Activated T-cell treated with anti-CD3 and anti-CD28 coated beads for 48 hours (primary cell): ENCODE measurements at regions not wholly inside any gene's neighbourhood (a gene's known extent, or its start where the extent isn't known, plus 50 kb on each side); places are given as distances from the start of the nearest gene placed in this dataset.
"Not testable (repeated sequence)": the region's sequence is repeated elsewhere in the genome, so short reads cannot be mapped to it uniquely, and the experiment has no call there.

ENCODE experiments used
- DNase-seq: peaks from one replicate; pipeline ENCODE4 v3.0.0-alpha.2; 2020; ENCODE audit warnings: low read depth

DNA sequence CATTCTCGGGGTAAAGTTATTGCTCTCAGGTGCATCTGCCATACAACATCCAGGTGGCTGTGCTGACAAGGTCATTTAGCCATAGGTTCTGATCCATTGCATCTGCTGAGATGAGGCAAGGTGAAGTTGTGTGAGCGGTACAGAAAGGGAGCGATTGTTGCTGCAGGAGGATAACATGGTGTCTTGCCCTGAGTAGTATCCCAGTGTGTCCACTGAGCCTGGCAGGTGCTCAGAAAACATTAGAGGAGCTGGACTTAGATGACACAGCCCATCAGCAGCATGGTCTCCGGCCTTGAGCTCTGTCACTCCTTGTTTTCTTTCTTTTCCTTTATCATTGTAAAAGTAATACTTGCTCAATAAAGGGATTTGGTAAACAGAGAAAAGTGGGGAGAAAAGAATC is 161.1 kb upstream of the ATP10A start:
- DNase-seq: no peak

DNA sequence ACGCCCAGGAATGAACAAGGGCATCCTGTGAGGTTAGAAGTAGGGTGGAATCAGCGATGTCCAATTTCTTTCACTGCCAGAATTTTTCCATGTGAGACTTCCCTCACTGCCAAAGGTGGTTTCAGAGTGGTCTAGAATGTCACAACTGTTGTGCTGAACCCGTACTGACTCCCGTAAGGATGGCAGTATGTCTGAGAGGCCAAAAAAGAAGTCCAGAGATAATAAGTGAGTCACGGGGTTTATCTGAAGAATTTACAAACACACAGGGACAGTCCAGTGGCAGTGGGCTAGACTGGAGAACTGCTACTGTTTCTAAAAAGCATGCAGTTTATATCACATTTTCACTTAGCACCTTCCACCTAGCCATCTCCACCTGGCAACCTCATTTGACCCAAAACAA is 160.6 kb upstream of the ATP10A start:
- DNase-seq: no peak

GRCh38 chr15:26023231-26023630 is 160.1 kb upstream of the ATP10A start:
- DNase-seq: no peak

DNA sequence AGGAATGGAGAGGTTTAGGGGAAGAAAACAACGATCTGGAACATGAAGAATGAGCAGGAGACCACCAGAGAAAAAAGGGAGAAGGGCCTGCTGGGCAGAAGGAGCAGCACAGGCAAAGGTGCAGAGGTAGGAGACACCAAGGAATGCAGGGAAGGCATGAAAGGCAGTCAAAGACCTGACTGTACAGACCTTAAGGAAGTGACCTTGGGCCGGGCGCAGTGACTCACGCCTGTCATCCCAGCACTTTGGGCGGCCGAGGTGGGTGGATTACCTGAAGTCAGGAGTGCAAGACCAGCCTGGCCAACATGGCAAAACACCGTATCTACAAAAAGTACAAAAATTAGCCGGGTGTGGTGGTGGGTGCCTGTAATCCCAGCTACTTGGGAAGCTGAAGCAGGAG is 157.7 kb upstream of the ATP10A start:
- DNase-seq: no peak

DNA sequence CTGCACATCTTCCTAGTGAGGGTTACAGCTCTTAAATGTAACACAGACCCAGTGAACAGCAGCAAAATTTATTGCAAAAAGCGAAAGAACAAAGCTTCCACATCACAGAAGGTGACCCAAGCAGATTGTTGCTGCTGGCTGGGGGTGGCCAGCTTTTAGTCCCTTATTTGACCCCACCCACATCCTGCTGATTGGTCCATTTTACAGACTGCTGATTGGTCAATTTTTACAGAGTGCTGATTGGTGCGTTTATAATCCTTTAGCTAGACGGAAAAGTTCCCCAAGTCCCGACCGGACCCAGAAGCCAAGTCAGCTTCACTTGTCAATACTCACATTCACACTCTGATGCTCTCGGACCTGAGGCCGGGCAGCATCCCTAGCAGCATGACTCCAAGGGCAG is 154.5 kb upstream of the ATP10A start:
- no peak for DNase-seq

DNA sequence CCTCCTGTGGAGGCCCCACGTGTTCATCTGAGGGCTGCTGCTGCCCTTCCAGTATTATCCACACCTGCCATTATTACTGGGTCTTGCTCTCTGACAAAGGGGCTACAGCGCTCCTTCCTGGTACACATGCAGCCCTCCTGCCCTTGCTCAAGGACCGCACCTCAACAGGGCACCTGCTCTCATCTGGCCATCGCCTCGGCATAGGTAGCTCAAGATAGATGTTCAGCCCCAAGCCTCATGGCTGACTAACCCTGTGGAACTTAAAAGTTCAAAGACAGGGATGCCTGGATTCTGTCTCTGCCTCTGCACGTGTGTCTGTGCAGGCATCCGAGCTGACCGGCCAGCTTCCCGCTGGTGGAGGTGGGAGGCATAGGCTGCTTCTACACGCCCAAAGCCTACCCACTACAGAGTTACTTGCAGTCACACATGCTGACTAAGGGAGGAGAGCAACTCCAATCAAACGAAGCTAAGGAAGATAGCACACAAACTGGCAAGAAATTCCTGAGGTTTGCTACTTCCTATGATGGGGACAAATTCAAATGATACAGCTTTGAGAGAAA is 152.5 kb upstream of the ATP10A start:
- DNase-seq: no peak

DNA sequence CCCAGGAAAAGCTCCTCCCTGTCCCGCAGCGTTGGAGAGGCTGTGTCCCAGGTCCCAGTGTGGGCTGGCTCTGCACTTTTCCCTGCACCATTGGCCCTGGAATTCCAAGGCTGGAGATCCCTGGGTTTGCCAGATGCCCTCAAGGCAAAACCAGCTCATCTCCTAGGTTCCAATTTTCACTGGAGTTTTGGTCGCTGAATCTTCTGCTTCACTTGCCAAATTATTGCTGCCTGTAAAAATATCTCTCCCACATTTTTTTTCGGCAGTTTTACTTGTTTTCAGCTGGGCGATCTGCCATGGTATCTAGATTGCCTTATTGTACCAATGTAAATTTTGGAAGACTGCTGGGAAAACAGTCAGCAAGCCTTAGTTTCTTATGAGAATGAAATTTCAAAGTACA is 150.9 kb upstream of the ATP10A start:
- no peak for DNase-seq

DNA sequence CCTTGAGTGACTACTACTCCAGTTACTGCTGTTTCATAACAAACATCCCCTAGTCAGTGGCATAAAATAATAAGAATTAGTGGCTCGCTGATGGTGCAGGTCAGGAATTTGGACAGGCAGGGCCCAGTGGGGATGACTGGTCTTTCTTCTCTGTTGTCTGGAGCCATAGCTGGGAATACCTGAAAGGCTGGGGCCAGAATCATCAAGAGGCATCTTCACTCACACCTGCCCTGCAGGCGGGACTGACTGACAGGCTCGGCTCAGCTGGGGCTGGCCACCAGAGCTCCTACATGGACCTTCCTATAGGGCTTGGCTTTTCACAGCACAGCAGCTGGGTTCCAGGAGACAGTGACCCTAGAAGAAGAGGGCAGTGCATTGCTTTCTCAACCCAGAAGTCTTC is 148.8 kb upstream of the ATP10A start:
- DNase-seq: no peak

GRCh38 chr15:26007151-26007550 is 144.0 kb upstream of the ATP10A start:
- DNase-seq: no peak

DNA sequence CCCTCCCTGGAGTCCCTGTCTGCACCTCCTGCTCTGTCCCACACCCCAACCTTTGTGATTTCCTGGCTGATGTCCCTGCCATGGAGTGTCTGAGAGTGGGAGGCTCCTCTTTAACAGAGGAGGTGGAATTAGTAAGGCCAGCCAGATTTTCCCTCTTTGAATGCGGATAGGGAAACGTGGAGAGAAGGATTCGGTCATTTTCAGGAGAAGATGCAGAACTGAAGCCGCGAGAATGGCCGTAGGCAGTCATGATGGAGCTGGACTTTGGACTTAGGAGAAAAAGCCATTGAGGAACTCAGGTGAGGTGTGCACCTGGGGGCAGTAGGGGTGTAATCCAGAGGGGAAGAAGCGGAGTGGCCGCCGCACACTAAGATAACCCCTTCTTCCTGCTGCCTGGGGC is 138.1 kb upstream of the ATP10A start:
- no peak for DNase-seq

- DNase-seq: no peak
Measured at GRCh38 chr15:25993506-25993905, 130.4 kb upstream of the ATP10A start.

DNA sequence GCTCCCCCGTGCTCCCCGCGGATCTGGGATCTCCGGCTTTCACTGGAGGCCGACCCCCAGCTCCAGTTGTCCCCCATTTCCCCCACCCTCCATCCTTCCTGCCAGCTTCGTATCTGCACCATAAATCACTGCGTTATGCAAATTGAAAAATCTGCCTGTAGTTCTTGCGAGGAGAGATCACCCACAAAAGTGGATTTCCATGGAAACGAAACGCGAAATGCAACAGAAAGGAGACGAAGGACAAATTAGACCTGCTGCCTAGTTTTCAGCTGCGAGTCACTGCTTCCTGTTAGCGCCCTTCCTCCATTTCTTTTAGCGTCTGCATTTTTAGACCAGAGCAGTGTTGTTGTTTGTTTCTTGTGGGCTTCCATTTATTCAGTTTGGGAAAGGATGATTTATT is 127.1 kb upstream of the ATP10A start:
- no peak for DNase-seq

- peak; percentile 1 for DNase-seq
Measured at GRCh38 chr15:25989327-25989726, 126.2 kb upstream of the ATP10A start.

GRCh38 chr15:25988716-25989115 is 125.6 kb upstream of the ATP10A start:
- DNase-seq: not testable (repeated sequence)

DNA sequence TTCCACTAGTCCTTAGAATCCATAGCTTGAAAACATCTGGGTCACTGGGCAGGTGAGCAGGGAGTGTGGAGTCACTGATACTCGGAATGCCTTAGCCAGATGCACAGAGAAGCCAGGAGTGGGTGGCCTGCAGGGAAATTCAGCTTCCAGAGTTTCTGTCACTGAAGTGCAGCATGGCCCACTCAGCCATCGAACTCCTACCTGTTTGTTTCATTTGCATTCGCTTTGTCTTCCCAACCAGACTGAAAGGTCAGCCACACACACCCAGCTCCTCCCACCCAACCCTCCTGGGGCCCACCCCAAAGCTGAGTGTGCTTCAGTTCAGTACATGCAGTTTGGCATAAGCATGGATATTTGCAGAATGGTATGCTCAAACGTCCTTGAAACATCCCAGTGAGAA is 124.5 kb upstream of the ATP10A start:
- no peak for DNase-seq

GRCh38 chr15:25985165-25985564 is 122.0 kb upstream of the ATP10A start:
- DNase-seq: no peak

DNA sequence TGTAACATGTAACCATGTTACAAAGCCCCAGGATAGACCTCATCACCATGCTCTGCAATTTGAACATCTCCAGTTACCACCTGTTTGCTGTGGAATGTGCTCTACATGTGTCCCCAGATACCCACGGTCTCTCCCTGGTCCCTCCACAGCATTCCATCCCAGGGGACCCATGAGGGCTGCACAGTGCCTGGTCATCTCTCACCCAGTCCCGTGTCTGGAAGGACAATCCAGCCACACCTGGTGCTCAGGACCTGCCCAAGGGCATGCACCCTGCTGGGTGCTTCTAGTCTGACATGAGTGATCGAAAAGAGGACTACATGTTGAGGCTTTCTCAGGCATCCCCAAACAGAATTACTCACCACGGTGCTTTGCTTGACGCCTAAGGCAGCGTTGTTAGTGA is 119.6 kb upstream of the ATP10A start:
- no peak for DNase-seq

- no peak for DNase-seq
Measured at GRCh38 chr15:25981114-25981513, 118.0 kb upstream of the ATP10A start.

- no peak for DNase-seq
Measured at GRCh38 chr15:25972141-25972675, 109.1 kb upstream of the ATP10A start.

- DNase-seq: no peak
Measured at GRCh38 chr15:25971053-25971452, 107.9 kb upstream of the ATP10A start.

- DNase-seq: no peak
Measured at GRCh38 chr15:25969886-25970285, 106.8 kb upstream of the ATP10A start.

GRCh38 chr15:25967116-25967515 is 104.0 kb upstream of the ATP10A start:
- DNase-seq: no peak

GRCh38 chr15:25965326-25965725 is 102.2 kb upstream of the ATP10A start:
- DNase-seq: no peak

DNA sequence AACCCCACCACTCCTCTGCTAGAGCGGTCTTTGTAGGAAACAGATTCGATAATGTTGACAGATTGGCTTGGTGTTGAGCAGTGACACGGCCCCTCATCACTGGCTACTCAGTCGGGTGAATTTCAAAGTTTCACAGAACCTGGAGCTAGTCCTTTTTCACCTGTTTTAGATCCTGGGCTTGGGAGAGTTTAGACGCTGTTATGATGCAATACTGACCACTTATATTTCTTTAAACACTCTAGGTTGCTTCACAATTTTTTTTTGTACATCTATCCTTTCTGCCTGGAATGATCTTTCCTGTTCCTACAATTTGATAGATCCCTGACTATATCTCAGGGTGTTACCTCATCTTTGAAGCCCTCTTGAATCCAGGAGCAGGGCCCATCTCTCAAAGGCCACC is 97.1 kb upstream of the ATP10A start:
- DNase-seq: no peak

DNA sequence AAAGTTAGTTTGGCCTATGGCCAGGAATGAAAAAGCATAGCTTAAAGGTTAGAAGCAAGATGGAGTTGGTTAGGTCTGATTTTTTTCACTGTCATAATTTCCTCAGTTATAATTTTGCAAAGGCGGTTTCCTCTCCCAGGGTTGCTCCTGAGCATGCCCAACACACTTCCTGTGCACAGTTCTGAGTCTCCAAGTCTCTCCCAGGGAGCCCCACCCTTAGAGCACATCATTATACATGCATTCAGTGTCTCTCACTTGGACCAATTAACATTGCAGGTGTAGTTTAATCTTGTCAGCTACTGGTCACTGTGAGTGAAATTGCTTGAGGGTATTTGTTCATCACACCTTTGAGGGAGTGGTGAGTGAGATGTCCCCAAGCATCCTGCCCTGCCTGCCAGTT is 96.0 kb upstream of the ATP10A start:
- no peak for DNase-seq
